ENCODE measurements at regions not wholly inside any gene's neighbourhood (a gene's known extent, or its start where the extent isn't known, plus 50 kb on each side); places are given as distances from the start of the nearest gene placed in this dataset.

GRCh38 chr4:31908261-31908660, 1188.1 kb downstream of the PCDH7 start:
- Histone ChIP-seq H3K27me3 (replicated peaks; ENCODE audit: control insufficient read depth, insufficient read depth, low read length) (no peaks in the 10 kb centered on the region), H3K36me3 (ENCODE audit: control insufficient read depth, insufficient read depth, low read length) (no peaks in the 10 kb centered on the region), H3K4me3 (replicated peaks; ENCODE audit: low read depth, low read length) (no peak overlapping the region)
- no peak for DNase-seq (ENCODE audit: extremely low read depth, insufficient read length)
- no peak for TF ChIP-seq CTCF (IDR thresholded peaks at IDR 0.05; ENCODE audit: insufficient read depth, low read length, poor library complexity, severe bottlenecking)

- Histone ChIP-seq H3K27me3 (replicated peaks; ENCODE audit: control insufficient read depth, insufficient read depth, low read length) (no peaks in the 10 kb centered on the region), H3K4me3 (replicated peaks; ENCODE audit: low read depth, low read length) (no peak overlapping the region), H3K36me3 (ENCODE audit: control insufficient read depth, insufficient read depth, low read length) (no peaks in the 10 kb centered on the region)
- no peak for TF ChIP-seq CTCF (IDR thresholded peaks at IDR 0.05; ENCODE audit: insufficient read depth, low read length, poor library complexity, severe bottlenecking)
- DNase-seq (ENCODE audit: extremely low read depth, insufficient read length): no peak
Measured at GRCh38 chr4:31917334-31917733, 1197.2 kb downstream of the PCDH7 start.

- Histone ChIP-seq H3K27me3 (replicated peaks; ENCODE audit: control insufficient read depth, insufficient read depth, low read length) (no peaks in the 10 kb centered on the region), H3K4me3 (replicated peaks; ENCODE audit: low read depth, low read length) (no peak overlapping the region), H3K36me3 (ENCODE audit: control insufficient read depth, insufficient read depth, low read length) (no peaks in the 10 kb centered on the region)
- DNase-seq (ENCODE audit: extremely low read depth, insufficient read length): no peak
- TF ChIP-seq CTCF (IDR thresholded peaks at IDR 0.05; ENCODE audit: insufficient read depth, low read length, poor library complexity, severe bottlenecking): no peak
Measured at GRCh38 chr4:31918891-31919290, 1198.7 kb downstream of the PCDH7 start.

- Histone ChIP-seq H3K36me3 (ENCODE audit: control insufficient read depth, insufficient read depth, low read length) (no peaks in the 10 kb centered on the region), H3K4me3 (replicated peaks; ENCODE audit: low read depth, low read length) (no peak overlapping the region), H3K27me3 (replicated peaks; ENCODE audit: control insufficient read depth, insufficient read depth, low read length) (no peaks in the 10 kb centered on the region)
- no peak for DNase-seq (ENCODE audit: extremely low read depth, insufficient read length)
- TF ChIP-seq CTCF (IDR thresholded peaks at IDR 0.05; ENCODE audit: insufficient read depth, low read length, poor library complexity, severe bottlenecking): no peak
Measured at GRCh38 chr4:31923634-31924033, 1203.5 kb downstream of the PCDH7 start.

GRCh38 chr4:31929676-31930345, 1209.6 kb downstream of the PCDH7 start:
- H3K36me3 ChIP-seq (ENCODE audit: control insufficient read depth, insufficient read depth, low read length): no peaks in the 10 kb centered on the region
- no peak overlapping the region for H3K4me3 ChIP-seq (replicated peaks; ENCODE audit: low read depth, low read length)
- TF ChIP-seq CTCF (IDR thresholded peaks at IDR 0.05; ENCODE audit: insufficient read depth, low read length, poor library complexity, severe bottlenecking): no peak
- no peak for DNase-seq (ENCODE audit: extremely low read depth, insufficient read length)
- H3K27me3 ChIP-seq (replicated peaks; ENCODE audit: control insufficient read depth, insufficient read depth, low read length): no peaks in the 10 kb centered on the region

GRCh38 chr4:31946456-31946855, 1226.3 kb downstream of the PCDH7 start:
- TF ChIP-seq CTCF (IDR thresholded peaks at IDR 0.05; ENCODE audit: insufficient read depth, low read length, poor library complexity, severe bottlenecking): no peak
- H3K36me3 ChIP-seq (ENCODE audit: control insufficient read depth, insufficient read depth, low read length): no peaks in the 10 kb centered on the region
- H3K27me3 ChIP-seq (replicated peaks; ENCODE audit: control insufficient read depth, insufficient read depth, low read length): no peaks in the 10 kb centered on the region
- no peak for DNase-seq (ENCODE audit: extremely low read depth, insufficient read length)
- H3K4me3 ChIP-seq (replicated peaks; ENCODE audit: low read depth, low read length): no peak overlapping the region
